Thymus (tissue), 11 donors: ENCODE measurements at regions not wholly inside any gene's neighbourhood (a gene's known extent, or its start where the extent isn't known, plus 50 kb on each side); places are given as distances from the start of the nearest gene placed in this dataset.
"Not testable (repeated sequence)": the region's sequence is repeated elsewhere in the genome, so short reads cannot be mapped to it uniquely, and the experiment has no call there.

ENCODE experiments used
- DNase-seq, 9 donors: peaks; one replicate each; pipeline ENCODE4 v3.0.0-alpha.2; 2013; ENCODE audit warnings: low spot score in 9 of 9, low read depth in 6 of 9, missing footprints in 1 of 9
- H3K27ac ChIP-seq, 2 donors: one replicate each; pipeline ENCODE4 v1.5.1; 2013; ENCODE audit warnings: control low read depth in 1 of 2, low read depth in 1 of 2, low read length in 1 of 2, mild to moderate bottlenecking in 1 of 2, moderate library complexity in 1 of 2
- H3K27me3 ChIP-seq, 2 donors: one replicate each; pipeline ENCODE4 v1.5.1; 2013; ENCODE audit warnings: low read length in 1 of 2; ENCODE audit not compliant: control insufficient read depth in 2 of 2, insufficient read depth in 1 of 2
- H3K36me3 ChIP-seq, 2 donors: one replicate each; pipeline ENCODE4 v1.5.1; 2013; ENCODE audit warnings: low read length in 1 of 2, mild to moderate bottlenecking in 1 of 2, moderate library complexity in 1 of 2; ENCODE audit not compliant: control insufficient read depth in 2 of 2, insufficient read depth in 2 of 2
- H3K4me1 ChIP-seq, 2 donors: one replicate each; pipeline ENCODE4 v1.5.1; 2013; ENCODE audit warnings: low read length in 2 of 2; ENCODE audit not compliant: control insufficient read depth in 2 of 2, insufficient read depth in 2 of 2
- H3K4me3 ChIP-seq, 2 donors: one replicate each; pipeline ENCODE4 v1.5.1; 2013; ENCODE audit warnings: low read length in 2 of 2, control low read depth in 1 of 2, mild to moderate bottlenecking in 1 of 2
- H3K9me3 ChIP-seq, 2 donors: one replicate each; pipeline ENCODE4 v1.5.1; 2013; ENCODE audit warnings: low read length in 1 of 2, mild to moderate bottlenecking in 1 of 2; ENCODE audit not compliant: control insufficient read depth in 2 of 2, insufficient read depth in 1 of 2
- WGBS: extraction: QIAGEN DNeasy Blood & Tissue Kit; methylation state at CpG from one replicate; pipeline ENCODE4 v1.1.7; 2013; 5-methylcytosine and 5-hydroxymethylcytosine counted together
- donor health status: healthy.

DNA sequence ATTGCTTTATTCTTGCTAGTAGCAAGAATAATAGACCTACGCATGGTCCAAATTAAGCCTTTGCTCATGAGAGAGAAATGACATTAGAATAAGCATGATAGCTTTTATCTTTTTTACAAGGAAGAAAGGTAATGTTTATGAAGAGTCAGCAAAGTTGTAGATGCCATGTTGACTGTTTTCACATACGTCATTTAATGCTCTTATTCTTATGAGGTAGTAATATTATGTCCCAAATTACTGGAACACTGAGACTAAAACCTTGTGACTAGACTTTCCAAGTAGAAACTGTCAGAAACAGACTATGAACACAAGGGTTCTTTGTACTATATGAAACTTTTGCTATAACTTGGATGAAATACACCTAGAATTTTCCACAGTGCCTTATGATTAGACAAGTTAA, 552.8 kb upstream of the SLC8A1 start:
- no peak overlapping the region for H3K27ac ChIP-seq
- H3K9me3 ChIP-seq, result no peaks in the 10 kb centered on the region
- no peak overlapping the region for H3K4me3 ChIP-seq
- WGBS, result 99% methylated on average over 2 of the region's 2 CpGs
- no peak for DNase-seq
- H3K36me3 ChIP-seq, result no peaks in the 10 kb centered on the region
- H3K4me1 ChIP-seq, result no peaks in the 10 kb centered on the region
- H3K27me3 ChIP-seq, result no peaks in the 10 kb centered on the region

DNA sequence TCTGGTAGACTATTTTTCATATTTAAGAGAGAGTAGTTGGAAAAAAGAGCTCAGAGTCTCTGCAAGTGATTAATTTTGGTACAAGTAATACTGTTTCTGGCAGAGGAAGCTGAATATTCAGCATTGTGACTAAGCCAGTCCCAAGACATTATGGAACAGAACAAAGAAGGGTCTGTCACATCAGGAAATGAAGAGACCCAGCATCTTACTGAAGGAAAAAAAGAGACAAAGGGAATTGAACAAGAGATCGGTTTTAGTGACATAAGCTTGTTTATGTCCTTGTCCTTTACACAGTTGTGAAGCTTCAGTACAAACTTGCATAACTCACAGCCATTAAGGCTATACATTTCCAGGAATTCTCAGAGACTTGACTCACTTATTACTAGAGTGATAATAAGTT, 568.5 kb upstream of the SLC8A1 start:
- Histone ChIP-seq H3K27ac (no peak overlapping the region), H3K36me3 (no peaks in the 10 kb centered on the region), H3K9me3 (no peaks in the 10 kb centered on the region), H3K27me3 (no peaks in the 10 kb centered on the region), H3K4me3 (no peak overlapping the region), H3K4me1 (no peaks in the 10 kb centered on the region)
- no peak for DNase-seq
- WGBS, result 98% methylated on average over 1 of the region's 1 CpG

DNA sequence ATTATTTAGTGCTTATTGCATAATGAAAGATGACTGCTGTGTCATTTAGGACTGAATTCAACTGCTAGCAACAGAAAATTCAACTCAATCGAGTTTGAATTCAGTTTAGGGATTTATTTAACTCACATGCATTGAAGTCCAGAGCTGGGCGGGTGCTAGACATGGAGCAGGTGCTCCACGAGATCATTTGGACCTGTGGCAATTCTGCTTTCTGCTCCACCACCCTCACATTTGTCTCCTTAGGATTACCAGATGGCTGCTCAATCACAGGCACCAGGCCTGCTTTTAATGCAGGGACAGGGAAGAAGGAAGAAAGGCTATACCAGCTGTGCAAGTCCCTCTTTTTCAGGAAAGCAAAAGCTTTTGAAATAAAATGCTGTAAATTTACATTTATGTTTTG, 572.9 kb upstream of the SLC8A1 start:
- H3K4me3 ChIP-seq, result no peak overlapping the region
- DNase-seq, result no peak
- H3K4me1 ChIP-seq, result no peaks in the 10 kb centered on the region
- no peak overlapping the region for H3K27ac ChIP-seq
- no peaks in the 10 kb centered on the region for H3K27me3 ChIP-seq
- no peaks in the 10 kb centered on the region for H3K36me3 ChIP-seq
- WGBS, result 90% methylated on average over 3 of the region's 3 CpGs
- no peaks in the 10 kb centered on the region for H3K9me3 ChIP-seq

DNA sequence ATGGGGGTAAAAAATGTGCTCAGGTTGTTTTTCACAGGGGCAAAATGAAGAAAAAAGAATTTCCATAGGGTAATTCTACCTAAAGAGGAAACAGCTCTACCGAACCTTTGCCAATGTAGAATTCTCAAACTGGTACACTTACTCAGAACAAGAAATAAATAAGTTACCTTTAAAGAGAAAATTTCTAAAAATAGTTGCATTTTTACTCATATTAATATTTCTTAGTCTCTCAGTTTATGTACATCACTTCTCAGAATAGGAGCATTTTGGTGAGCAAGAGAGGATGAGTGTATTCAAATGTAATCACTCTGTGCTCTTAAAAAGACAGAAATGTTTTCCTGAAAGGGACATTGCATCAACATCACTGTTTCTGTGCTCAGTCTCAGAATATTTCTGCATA, 574.7 kb upstream of the SLC8A1 start:
- no peaks in the 10 kb centered on the region for H3K36me3 ChIP-seq
- WGBS, result 95% methylated on average over 1 of the region's 1 CpG
- DNase-seq, result no peak
- no peaks in the 10 kb centered on the region for H3K9me3 ChIP-seq
- no peaks in the 10 kb centered on the region for H3K27me3 ChIP-seq
- H3K4me1 ChIP-seq, result no peaks in the 10 kb centered on the region
- H3K27ac ChIP-seq, result no peak overlapping the region
- H3K4me3 ChIP-seq, result no peak overlapping the region

DNA sequence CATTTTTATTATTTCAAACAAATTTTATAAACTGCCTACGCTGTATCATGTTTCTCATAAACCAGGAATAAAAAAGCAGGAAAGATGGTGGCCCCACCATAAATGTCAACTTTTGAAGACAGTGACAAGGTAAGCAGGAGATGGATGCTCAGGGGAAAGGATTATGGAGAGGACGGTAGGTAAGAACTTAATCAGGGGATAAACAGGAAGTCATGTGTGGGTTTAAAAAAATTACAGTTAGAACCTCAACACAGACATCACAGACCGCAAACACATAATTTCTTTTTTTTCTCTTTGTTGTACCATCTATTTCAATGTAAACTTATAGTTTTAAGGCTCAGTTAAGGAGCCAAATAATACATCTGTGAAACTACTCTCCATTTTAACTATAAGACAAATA, 575.2 kb upstream of the SLC8A1 start:
- no peaks in the 10 kb centered on the region for H3K4me1 ChIP-seq
- H3K9me3 ChIP-seq, result no peaks in the 10 kb centered on the region
- H3K27me3 ChIP-seq, result no peaks in the 10 kb centered on the region
- peak in 1 of 9 donors; percentile 1 for DNase-seq
- WGBS, result 59% methylated on average over 3 of the region's 3 CpGs
- H3K36me3 ChIP-seq, result no peaks in the 10 kb centered on the region
- H3K27ac ChIP-seq, result no peak overlapping the region
- no peak overlapping the region for H3K4me3 ChIP-seq

DNA sequence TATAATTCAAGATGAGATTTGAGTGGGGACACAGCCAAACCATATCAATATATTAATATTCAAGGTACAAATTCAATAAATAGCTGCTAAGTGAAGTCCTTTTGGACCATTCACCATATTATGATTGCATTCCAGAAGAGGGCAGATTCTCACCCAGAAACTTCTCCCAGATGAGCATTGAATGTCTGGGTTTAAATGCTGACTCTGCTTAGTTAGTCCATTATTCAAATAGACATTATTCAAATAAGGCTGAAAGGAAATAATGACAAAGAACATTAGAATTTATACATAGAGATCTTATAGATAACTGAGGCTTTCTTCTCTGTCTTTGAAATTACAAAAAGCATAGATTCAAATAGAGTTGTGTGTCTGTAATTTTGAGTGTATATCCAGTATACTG, 579.4 kb upstream of the SLC8A1 start:
- no peaks in the 10 kb centered on the region for H3K27me3 ChIP-seq
- no peak for DNase-seq
- H3K9me3 ChIP-seq, result no peaks in the 10 kb centered on the region
- no peak overlapping the region for H3K27ac ChIP-seq
- H3K36me3 ChIP-seq, result no peaks in the 10 kb centered on the region
- no peaks in the 10 kb centered on the region for H3K4me1 ChIP-seq
- H3K4me3 ChIP-seq, result no peak overlapping the region

DNA sequence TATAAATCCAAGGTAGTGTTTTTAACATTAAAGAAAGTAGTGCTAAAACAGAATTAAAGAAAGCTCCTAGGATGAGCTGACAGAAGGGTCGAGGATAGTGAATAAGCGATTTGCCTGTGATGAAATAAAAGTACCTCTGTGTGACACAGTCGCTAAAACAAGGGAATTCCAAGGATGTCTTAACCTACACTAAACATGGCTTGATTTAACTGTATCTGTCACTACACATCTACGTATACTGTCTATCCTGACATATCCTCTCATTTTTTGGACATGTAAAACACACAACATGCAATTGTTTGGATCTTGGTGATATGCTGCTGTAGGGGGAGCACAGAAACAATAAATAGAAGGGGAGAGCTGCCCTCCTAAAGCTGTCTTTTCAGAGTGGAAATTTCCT, 580.8 kb upstream of the SLC8A1 start:
- no peak for DNase-seq
- Histone ChIP-seq H3K36me3 (no peaks in the 10 kb centered on the region), H3K27me3 (no peaks in the 10 kb centered on the region), H3K9me3 (no peaks in the 10 kb centered on the region), H3K4me3 (no peak overlapping the region), H3K4me1 (no peaks in the 10 kb centered on the region), H3K27ac (no peak overlapping the region)
- 97% methylated on average over 4 of the region's 4 CpGs for WGBS

DNA sequence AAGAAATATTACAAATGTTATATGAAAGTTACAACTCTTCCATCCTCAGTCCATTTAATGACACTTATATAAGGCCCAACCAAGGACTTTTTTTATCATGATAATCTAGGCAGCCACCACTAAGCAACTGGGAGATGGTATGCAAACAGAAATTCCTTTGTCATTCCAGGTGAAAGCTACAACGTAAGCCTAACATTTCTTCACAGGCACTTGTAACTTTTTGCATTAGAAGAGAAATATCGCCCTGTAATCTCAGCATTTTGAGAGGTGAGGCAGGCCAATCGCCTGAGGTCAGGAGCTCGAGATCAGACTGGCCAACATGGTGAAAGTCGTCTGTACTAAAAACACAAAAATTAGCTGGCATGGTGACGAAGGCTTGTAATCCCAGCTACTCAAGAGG, 581.2 kb upstream of the SLC8A1 start:
- no peak for DNase-seq
- Histone ChIP-seq H3K27ac (no peak overlapping the region), H3K4me3 (no peak overlapping the region), H3K27me3 (no peaks in the 10 kb centered on the region), H3K4me1 (no peaks in the 10 kb centered on the region), H3K36me3 (no peaks in the 10 kb centered on the region), H3K9me3 (no peaks in the 10 kb centered on the region)
- WGBS, result 97% methylated on average over 6 of the region's 6 CpGs

DNA sequence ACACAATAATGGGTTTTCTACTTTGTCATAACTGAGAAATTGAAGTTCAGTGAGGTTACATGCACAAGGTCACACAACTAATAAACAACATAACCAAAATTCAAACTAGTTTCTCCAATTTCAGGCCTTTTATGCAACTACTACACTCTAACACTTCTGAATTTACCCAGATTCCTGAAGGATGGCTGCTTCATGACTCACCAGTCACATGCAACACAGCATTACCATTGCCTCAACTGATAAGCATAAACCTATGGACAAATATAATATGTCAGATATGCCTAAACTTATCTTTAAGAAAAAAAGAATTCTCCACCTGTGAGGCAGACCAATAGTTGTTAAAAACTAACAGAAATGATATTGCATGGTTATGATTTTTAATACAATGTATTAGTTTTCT, 586.5 kb upstream of the SLC8A1 start:
- H3K9me3 ChIP-seq, result no peaks in the 10 kb centered on the region
- no peak overlapping the region for H3K4me3 ChIP-seq
- H3K27ac ChIP-seq, result no peak overlapping the region
- H3K27me3 ChIP-seq, result no peaks in the 10 kb centered on the region
- H3K4me1 ChIP-seq, result no peaks in the 10 kb centered on the region
- DNase-seq, result no peak
- H3K36me3 ChIP-seq, result no peaks in the 10 kb centered on the region

DNA sequence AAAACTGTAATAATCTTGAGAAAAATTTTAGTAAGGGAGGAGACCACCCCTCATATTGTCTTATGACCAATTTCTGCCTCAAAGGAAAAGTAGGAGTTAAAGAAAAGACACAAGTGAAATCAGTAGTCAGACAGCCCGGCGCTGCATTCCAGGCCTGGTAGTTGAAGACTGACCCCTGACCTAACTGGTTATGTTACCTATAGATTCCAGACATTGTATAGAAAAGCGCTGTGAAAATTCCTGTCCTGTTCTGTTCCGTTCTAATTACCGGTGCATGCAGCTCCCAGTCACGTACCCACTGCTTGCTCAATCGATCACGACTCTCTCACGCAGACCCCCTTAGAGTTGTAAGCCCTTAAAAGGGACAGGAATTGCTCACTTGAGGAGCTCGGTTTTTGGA, 587.9 kb upstream of the SLC8A1 start:
- H3K4me3 ChIP-seq, DNase-seq, H3K36me3 ChIP-seq, H3K27ac ChIP-seq, H3K4me1 ChIP-seq, H3K27me3 ChIP-seq, H3K9me3 ChIP-seq: not testable (repeated sequence)
- WGBS, result 98% methylated on average over 10 of the region's 10 CpGs
